Embryonic facial prominence (tissue), 1 donor: ENCODE measurements at regions not wholly inside any gene's neighbourhood (a gene's known extent, or its start where the extent isn't known, plus 50 kb on each side); places are given as distances from the start of the nearest gene placed in this dataset.

Experiments used
- DNase-seq: peaks from one replicate; pipeline ENCODE4 v3.0.0-alpha.2; 2016; ENCODE audit errors: extremely low spot score

DNA sequence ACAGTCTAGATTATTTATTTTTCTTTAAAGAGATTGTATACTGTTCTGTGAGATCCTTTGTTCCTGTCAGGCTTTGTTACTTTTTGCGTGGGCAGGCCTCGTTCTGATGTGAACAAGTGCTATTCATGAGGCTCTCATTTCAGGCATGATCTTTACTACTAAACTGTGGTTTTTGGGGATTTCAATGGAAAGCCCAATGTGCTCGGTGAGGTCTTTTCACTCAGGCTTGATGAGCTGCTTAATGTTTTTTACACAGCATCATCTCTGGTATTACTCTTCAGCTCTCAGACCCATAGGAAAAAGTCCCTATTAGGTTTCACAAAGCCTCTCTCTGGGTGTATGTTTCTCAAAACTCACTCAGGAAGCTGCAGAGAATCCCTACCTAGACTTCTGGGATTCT lies 419.4 kb downstream of the GPATCH2 start:
- DNase-seq = no peak

DNA sequence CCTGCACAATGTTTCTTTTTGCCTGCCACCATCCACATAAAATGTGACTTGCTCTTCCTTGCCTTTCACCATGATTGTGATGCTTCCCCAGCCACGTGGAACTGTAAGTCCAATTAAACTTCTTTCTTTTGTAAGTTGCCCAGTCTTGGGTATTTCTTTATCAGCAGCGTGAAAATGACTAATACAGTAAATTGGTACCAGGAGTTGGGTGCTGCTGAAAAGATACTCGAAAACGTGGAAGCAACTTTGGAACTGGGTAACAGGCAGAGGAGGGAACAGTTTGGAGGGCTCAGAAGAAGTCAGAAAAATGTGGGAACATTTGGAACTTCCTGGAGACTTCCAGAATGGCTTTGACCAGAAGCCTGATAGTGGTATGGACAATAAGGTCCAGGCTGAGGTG lies 425.3 kb downstream of the GPATCH2 start:
- no peak for DNase-seq

DNA sequence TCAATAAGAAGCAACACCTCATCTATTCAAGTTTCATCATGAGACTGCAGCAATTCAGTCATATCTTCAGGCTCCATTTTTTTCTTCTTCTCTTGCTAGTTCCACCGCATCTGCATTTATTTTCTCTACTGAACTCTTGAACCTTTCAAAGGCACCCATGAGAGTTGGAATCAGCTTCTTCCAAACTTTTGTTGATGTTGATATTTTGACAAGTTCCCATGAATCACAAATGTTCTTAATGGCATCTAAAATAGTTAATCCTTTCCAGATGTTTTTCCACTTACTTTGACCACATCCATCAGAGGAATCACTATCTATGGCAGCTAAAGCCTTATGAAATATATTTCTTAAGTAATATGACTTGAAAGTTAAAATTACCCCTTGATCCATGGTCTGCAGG lies 434.3 kb downstream of the GPATCH2 start:
- DNase-seq = no peak

DNA sequence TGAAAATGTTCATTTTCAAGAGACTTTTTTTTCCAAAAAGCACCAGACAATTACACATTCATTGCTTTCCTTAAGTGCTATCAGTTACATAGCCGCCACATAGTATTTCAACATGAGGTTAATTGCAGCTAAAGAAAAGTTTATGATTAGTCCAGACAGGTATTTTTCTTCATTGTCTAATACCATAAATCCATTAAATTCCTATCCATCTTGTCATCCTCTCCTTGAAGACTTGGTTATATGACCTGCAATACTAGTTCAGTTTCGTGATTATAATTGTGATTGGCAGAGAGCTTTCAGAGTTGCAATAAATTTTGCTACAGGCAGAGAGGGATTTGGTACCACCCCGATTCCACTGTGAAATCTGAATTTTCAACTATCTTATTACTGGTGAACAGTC lies 437.7 kb downstream of the GPATCH2 start:
- no peak for DNase-seq

DNA sequence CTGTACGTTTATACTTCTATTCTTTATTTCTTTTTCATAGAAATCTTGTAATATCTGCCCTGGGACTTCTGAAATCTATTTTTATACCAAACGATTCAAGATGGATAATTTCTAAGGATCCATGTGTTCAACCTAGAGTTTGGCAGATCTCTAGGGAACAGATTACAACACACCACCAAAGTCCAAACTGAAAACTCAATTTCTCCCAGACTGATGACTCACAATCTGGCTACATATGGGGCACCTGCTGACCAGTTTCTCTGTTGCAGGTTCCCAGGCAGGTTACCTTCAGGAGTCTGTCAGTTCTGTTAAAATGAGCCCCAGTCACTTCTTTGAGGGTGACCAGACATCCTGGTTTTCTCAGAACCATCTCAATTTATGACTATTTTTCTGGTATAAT lies 439.4 kb downstream of the GPATCH2 start:
- no peak for DNase-seq

DNA sequence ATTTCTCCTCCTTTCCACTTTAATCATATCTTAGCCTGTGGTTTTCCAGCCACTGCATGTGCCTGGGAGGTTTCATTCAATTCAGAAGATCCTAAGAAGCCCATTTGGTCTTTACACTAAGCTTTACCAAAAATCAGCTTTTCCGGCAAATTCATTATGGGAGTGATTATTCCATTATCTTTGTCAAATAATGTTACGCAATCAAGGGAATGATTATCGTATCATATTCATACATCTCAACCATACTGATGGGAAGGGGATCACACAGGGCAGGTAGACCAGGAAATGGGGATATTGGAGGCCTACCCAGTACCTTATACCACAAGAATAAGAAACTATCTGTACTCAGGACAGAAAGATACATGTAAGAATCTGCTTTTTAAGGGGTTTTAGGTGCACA lies 440.5 kb downstream of the GPATCH2 start:
- DNase-seq = no peak

DNA sequence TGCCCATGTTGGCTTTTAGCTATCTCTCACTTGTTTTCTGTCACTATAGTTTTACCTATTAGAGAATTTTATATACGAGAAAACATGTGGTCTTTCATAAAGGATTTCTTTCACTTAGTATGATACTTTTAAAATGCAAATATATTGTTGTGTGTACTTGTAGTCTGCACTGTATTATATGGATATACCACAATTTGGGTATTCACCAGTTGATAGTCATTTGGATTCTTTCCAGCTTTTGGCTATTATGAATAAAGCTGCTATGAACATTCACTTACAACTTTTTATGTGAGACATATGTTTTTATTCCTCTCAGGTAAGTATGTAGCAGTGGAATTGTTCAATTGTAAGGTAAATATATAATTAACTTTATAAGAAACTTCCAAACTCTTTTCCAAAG lies 441.5 kb downstream of the GPATCH2 start:
- no peak for DNase-seq

DNA sequence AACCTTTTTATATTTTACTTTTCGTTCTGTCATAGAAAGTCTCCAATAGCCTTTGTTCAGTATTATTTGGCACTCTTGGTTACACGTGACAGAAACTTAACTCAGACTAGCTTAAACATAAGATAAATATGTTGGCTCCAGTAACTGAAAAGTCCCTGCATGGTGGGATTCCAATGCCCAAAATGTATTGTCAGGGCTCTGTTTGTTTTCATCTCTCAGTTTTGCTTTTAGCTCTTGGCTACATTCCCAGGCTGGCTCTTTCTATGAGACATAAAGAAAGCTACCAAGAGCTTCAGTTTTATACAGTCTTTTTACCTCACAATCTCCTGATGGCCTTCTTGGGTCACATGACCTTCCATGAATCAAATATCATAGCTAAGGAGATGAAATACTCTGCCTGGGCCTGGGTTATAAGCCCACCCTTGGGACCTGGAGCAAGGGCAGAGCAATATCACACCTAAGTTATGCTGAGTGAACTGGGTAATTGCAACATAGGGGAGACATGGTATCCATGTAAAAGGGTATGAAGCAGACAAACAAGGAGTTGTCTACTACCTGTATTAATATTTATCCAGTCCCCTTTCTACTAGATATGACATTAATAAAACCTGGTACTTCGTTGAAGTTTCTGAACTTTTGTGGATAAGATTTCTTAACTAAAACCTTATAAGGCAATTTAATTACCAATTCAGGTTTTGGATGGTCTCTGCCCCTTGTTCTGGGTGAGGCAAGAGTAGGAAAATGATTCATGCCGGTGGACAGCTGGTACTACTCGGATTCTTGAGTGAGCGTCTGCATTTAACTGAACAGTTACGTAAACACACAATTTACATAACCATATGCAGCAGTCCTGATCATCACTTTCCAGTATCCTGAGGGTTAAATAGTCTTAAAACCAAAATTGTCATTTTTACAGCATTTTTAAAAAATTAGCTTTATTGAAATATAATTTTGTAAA lies 442.3 kb downstream of the GPATCH2 start:
- DNase-seq = no peak

DNA sequence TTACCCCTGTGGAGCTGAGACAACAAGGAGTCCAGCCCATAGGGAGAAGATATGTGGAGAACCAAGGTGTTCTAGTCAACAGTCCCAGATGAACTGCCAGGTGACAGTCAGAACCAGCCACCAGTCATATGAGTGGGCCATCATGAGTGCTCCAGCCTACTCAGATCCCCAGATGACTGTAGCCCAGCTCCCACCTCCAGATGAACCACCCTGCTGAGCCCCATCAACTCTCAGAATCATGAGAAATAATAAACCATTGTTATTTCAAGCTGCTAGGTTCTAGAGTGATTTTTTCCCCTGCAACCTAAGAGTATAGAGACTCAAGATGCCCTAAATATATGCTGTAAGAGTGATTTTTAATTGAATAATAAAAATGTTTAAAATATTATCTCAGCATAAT lies 444.2 kb downstream of the GPATCH2 start:
- no peak for DNase-seq

DNA sequence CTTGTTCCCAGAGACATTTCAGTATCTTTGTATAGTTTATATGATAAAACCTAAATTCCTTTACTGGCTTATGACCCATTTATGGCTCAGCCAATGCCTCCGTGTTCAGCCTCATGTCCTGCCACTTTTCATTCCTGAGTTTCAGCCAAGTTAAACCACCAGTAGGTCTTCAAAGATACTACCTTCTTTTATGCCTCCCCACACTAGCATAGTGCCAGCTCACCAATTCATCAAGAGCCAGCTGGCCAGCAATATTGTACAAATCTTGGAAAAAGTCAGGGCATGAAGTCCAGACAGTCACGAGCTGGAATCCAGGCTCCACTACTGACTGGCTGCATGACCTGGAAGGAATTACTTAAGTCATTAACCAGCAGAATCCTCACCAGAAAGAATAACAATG lies 446.0 kb downstream of the GPATCH2 start:
- DNase-seq = no peak

DNA sequence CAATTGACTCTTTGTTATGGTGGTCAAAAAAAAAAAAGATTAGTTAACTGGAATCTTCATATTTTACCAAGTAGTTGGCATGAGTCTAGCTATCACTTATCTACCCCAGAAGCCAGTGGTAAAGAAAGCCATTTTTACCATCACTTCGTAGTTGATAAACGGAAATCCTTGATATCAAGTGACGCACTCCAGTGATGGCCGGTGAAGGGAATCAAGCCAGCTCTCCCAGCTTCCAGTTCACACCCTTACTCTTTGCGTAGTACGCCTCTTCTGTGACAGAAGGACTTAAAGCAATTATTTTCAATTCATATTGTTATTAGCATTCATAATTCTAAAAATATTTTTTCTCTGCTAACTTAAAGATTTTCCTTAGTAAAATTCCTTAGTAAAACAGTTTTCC lies 447.9 kb downstream of the GPATCH2 start:
- no peak for DNase-seq

DNA sequence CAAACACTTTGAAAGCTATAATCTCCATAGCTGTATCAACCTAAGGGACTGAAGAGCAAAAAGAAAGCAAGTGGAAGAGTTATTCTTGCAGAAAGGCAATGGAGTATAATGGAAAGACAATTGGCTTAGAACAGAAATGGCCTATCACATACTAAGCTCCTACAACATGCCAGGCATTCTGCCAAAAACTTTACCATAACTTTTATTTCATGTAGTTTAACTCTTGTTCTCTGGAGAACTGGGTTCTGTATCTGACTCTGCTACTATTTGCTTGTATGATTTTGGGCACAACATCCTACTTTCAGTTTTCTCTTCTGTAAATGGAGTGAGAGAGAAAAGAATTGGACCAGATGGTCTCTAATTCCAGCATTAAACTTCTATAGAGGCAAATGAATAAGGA lies 449.1 kb downstream of the GPATCH2 start:
- DNase-seq = no peak

DNA sequence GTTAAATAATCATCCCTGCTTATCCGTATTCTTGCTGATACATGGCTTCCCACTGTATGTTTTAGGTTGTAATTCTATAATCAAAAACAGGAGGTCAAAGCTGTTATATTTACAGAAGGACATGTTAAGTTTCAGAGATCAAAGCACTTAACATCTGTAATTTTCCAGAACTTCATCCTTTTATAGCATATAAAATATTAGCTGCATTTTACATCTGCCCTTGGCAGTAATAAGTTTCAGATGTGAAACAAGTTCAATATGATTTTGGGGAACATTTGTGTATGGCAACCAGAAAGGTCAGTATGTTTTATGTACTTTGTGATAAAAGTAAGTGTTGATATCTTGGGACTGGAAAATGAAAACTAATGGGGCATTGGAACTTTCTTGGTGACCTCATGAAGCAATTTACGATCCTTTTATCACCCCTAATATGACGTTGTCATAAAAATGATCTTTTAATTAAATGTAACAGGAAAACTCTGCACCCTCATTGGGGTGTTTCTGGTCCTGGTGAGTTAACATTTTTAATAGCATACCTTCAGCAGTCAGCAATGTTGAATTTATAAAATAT lies 449.6 kb downstream of the GPATCH2 start:
- DNase-seq = no peak

DNA sequence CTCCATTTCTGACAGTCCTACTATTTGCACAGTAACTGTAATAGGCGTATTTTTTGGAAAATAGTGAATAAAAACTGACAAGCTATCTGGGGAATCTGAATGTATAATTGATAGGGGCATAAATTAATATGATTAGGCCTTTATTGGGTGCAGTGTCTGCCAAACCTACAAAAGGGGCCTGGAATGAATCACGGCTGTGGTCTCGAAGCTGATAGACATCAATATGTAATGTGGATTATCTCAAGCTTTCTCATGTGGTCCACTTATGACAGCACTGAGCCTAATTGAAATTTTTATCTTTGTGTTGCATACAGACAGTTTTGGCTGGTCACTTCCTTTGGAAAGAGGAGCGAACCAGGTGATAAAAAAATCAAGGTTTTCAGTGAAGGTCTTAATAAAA lies 450.4 kb downstream of the GPATCH2 start:
- no peak for DNase-seq

DNA sequence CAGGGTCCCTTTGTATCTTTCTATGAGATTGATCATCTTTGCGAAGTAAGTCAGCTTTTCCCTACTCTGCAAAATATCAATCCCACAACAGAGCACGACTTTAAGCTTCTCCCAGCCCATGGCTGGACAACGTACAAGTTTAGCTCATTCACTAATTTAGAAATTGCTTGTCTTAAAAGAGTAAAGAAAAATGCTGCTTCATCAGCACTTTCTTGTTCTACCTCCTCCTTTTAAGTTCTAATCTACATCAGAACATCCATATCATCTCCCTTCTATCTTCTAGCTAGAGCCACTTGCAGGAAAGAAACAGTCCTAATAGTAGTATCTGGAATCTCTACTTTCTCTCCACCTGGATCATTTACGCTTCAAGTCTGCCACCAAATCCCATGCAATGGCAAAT lies 441.2 kb upstream of the ESRRG start:
- DNase-seq = no peak

DNA sequence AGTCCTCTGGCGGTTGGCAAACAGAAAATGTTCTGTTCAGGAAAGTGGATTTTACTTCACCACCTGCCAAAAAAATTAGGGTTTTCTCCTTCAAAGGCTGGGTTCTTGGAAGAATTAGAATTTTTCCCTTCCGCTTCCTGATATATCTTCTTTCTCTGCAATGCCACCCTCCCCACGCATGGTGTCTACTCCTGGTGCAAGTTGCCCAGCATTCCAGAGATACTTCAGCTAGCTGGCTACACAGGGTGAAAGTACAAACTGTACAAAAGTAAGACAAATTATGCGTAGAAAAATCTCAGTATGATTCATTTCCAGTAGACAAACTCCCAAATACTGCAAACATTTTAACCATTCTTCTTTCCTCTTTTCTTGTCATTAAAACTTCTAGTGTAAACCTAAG lies 430.1 kb upstream of the ESRRG start:
- no peak for DNase-seq

DNA sequence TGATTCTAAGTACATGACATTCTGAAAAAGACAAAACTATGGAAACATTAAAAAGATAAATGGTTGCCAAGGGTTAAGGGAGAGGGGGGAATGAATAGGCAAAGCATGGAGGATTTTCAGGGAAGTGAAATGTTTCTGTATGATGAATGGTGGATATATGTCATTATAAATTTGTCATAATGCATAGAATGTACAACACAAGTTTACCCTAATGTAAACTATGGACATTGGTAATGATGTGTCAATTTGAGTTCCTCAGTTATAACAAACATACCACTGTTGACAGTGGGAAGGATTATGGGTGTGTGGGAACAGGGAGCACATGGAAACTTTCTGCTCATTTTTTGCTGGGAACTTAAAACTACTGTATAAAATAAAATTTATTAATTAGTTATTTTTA lies 427.1 kb upstream of the ESRRG start:
- DNase-seq = no peak

DNA sequence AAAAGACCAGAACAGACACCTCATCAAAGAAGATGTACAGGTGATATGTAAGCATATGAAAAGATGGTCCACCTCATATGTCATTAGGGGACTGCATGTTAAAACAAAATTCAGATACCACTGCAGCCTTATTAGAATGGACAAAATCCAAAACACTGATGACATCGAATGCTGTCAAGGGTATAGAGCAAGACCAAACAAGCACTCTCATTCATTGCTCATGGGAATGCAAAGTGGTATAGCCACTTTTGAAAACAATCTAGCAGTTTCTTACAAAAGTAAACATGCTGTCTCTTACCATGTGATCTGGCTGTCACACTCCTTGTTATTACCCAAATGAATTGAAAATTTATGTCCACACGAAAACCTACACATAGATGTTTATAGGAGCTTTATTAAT lies 426.6 kb upstream of the ESRRG start:
- no peak for DNase-seq

DNA sequence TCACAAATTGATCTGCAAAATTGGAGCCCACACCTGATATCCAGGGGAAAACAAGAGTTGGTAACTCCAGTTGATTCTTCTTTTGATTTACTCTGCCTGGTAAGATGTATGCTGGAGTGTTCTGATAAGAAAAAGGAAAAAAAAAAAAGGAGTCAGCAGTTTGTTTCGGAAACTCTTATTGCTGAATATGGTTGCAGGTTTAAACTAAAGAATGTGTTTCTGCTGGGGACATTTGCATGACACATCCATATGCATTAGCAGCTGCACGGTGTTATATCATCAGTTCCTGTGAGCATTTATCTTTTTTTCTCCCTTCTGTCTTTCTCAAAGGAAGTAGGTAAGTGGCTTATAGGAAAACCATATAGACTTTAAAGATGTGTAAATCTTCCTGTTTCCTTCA lies 418.5 kb upstream of the ESRRG start:
- DNase-seq = no peak

DNA sequence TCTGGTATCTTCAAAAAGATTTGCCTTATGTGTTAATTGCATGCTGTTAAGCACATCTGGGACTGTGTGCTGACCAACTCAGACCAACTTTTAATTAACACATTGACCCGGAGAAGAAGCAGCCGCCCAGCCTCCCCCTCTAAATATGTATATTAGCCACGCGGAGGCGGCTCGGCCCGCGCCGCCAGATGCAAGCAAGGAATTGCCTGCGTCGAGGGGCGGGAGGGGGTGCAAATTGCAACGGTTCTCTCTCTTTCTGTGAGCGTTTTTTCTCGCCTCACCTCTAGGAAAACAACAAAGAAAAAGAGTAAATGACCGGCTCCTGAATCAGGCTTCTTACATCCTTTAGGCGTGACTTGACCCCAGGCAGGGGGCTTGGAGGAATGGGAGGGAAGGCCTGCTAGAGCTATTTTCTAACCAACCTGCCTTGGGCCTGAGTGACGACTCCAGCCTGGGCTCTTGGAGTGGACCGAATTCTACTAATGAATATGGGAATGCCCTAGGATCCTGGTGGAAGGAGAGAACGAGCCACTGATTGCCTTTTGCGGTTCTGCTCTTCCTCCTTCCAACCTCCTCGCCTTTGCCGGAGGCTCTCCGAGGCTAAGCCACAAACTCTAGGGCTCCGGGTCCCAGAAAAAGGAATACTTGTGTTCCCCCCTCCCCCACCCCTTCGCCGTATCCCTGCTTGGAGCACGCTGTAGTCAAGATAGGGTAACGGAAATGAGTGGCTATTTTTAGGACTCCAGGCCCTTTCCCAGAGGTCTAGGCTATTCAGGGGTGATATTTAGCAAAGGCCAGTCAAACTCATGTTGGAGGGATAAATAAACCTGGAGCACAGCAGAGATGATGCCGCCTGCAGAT lies 417.0 kb upstream of the ESRRG start:
- no peak for DNase-seq

DNA sequence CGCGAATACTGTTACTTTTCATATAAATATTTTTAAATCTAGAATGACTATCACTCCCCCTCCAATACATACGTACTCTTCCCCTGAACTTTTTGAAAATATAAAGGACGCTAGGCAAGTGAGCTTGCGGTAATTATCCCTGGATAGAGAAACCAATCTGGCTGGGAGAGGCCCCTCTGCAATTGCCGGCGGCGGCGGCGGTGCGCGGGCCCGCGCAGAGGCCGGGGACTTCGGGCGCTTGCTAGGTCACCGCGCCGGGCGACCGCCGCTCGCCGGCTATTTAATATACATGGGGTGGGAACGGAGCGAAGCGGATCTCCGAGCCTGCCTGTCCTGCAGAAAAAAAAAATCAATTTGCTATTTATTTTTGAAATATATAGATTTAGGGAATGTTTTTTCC lies 416.3 kb upstream of the ESRRG start:
- no peak for DNase-seq

DNA sequence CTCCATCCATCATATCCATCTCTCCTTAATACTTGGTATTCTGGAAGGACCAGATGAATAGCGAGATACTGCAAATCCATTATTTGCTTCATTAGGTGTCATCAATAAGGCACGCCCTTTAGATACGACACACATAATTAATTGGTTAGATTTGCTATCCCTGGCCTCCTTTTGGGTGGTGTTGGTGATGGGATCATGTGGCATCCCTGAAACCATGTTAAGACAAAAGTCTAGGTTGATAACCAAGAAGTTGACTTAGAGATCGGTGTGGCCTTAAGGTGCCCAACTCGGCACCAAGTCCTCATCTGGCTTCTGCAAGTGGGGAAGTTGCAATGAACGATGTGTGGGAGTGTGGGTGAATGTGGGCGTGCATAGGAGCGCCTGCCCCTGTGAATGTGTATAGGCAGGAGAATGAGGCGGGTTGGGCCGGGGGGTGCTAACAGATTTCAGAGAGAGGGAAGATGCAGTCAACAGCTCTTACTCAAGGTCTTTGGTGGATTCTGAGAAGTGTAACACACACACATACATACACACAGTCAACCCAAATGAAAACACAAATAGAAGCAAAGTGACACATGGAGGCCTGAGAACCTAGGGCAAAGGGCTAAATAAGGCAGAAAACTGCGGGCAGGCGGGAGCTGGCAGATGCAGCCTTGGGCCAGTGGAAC lies 415.7 kb upstream of the ESRRG start:
- DNase-seq = no peak
